ENCODE measurements at regions not wholly inside any gene's neighbourhood (a gene's known extent, or its start where the extent isn't known, plus 50 kb on each side); places are given as distances from the start of the nearest gene placed in this dataset.

GRCh38 chr6:1473166-1473565 is 83.8 kb downstream of the FOXF2 start:
- Histone ChIP-seq H2BK15ac (ENCODE audit: low read depth, poor library complexity, severe bottlenecking) (no peak overlapping the region), H3K4me3 (ENCODE audit: insufficient read depth in 1 of 2, low read depth in 1 of 2, low read length in 2 of 2) (no peak overlapping the region), H3K4me2 (ENCODE audit: low read length, poor library complexity, severe bottlenecking) (no peak overlapping the region), H3K36me3 (ENCODE audit: control insufficient read depth in 1 of 2, insufficient read depth in 2 of 2, low read depth in 1 of 2, low read length in 2 of 2) (no peaks in the 10 kb centered on the region), H3K4me1 (ENCODE audit: control insufficient read depth, insufficient read depth, low read depth, low read length) (no peaks in the 10 kb centered on the region), H3K9ac (ENCODE audit: low read length) (no peak overlapping the region), H4K8ac (ENCODE audit: low read length) (no peak overlapping the region), H3K23ac (ENCODE audit: low read length in 2 of 2) (no peak overlapping the region), H2BK5ac (ENCODE audit: low read depth, low read length, poor library complexity, severe bottlenecking) (no peak overlapping the region), H3K27ac (ENCODE audit: low read length, poor library complexity, severe bottlenecking) (no peak overlapping the region), H4K91ac (ENCODE audit: low read length) (no peak overlapping the region), H3K79me1 (replicated peaks; ENCODE audit: low read length, poor library complexity, severe bottlenecking) (no peaks in the 10 kb centered on the region), H3K4ac (ENCODE audit: low read depth in 1 of 2, low read length in 2 of 2) (no peak overlapping the region), H2BK120ac (ENCODE audit: low read depth, low read length) (no peak overlapping the region), H2BK12ac (ENCODE audit: low read length in 2 of 2) (no peak overlapping the region), H3K9me3 (ENCODE audit: control insufficient read depth, low read length) (no peaks in the 10 kb centered on the region), H3K18ac (ENCODE audit: low read depth in 1 of 2, low read length in 2 of 2) (no peak overlapping the region), H3K27me3 (ENCODE audit: control insufficient read depth in 1 of 2, insufficient read depth in 1 of 2, low read length in 2 of 2) (no peaks in the 10 kb centered on the region), H3K14ac (ENCODE audit: low read length in 2 of 2) (no peak overlapping the region), H2AFZ (ENCODE audit: low read depth, low read length) (no peak overlapping the region), H2AK5ac (ENCODE audit: low read length, severe bottlenecking) (no peak overlapping the region)
- WGBS = 41% methylated on average over 8 of the region's 8 CpGs
- DNase-seq = no peak

GRCh38 chr6:1473598-1473997 is 84.2 kb downstream of the FOXF2 start:
- H2BK12ac ChIP-seq (ENCODE audit: low read length in 2 of 2) = no peak overlapping the region
- no peak overlapping the region for H2AK5ac ChIP-seq (ENCODE audit: low read length, severe bottlenecking)
- DNase-seq = no peak
- H3K4me1 ChIP-seq (ENCODE audit: control insufficient read depth, insufficient read depth, low read depth, low read length) = peaks cover under 1% of the 10 kb centered on the region
- H3K27me3 ChIP-seq (ENCODE audit: control insufficient read depth in 1 of 2, insufficient read depth in 1 of 2, low read length in 2 of 2) = no peaks in the 10 kb centered on the region
- H4K91ac ChIP-seq (ENCODE audit: low read length) = no peak overlapping the region
- H3K4ac ChIP-seq (ENCODE audit: low read depth in 1 of 2, low read length in 2 of 2) = no peak overlapping the region
- H3K27ac ChIP-seq (ENCODE audit: low read length, poor library complexity, severe bottlenecking) = no peak overlapping the region
- no peaks in the 10 kb centered on the region for H3K79me1 ChIP-seq (replicated peaks; ENCODE audit: low read length, poor library complexity, severe bottlenecking)
- no peak overlapping the region for H3K23ac ChIP-seq (ENCODE audit: low read length in 2 of 2)
- H3K4me3 ChIP-seq (ENCODE audit: insufficient read depth in 1 of 2, low read depth in 1 of 2, low read length in 2 of 2) = no peak overlapping the region
- H3K9ac ChIP-seq (ENCODE audit: low read length) = no peak overlapping the region
- no peak overlapping the region for H3K14ac ChIP-seq (ENCODE audit: low read length in 2 of 2)
- H3K18ac ChIP-seq (ENCODE audit: low read depth in 1 of 2, low read length in 2 of 2) = no peak overlapping the region
- no peak overlapping the region for H2AFZ ChIP-seq (ENCODE audit: low read depth, low read length)
- no peak overlapping the region for H2BK5ac ChIP-seq (ENCODE audit: low read depth, low read length, poor library complexity, severe bottlenecking)
- H3K9me3 ChIP-seq (ENCODE audit: control insufficient read depth, low read length) = no peaks in the 10 kb centered on the region
- H4K8ac ChIP-seq (ENCODE audit: low read length) = no peak overlapping the region
- no CpG with 5 or more reads among the region's 1 CpG for WGBS
- no peaks in the 10 kb centered on the region for H3K36me3 ChIP-seq (ENCODE audit: control insufficient read depth in 1 of 2, insufficient read depth in 2 of 2, low read depth in 1 of 2, low read length in 2 of 2)
- H2BK15ac ChIP-seq (ENCODE audit: low read depth, poor library complexity, severe bottlenecking) = no peak overlapping the region
- H3K4me2 ChIP-seq (ENCODE audit: low read length, poor library complexity, severe bottlenecking) = no peak overlapping the region
- H2BK120ac ChIP-seq (ENCODE audit: low read depth, low read length) = no peak overlapping the region

GRCh38 chr6:1474205-1474604 is 84.8 kb downstream of the FOXF2 start:
- H2AFZ ChIP-seq (ENCODE audit: low read depth, low read length) = no peak overlapping the region
- no peak overlapping the region for H4K91ac ChIP-seq (ENCODE audit: low read length)
- H3K9ac ChIP-seq (ENCODE audit: low read length) = no peak overlapping the region
- H3K27me3 ChIP-seq (ENCODE audit: control insufficient read depth in 1 of 2, insufficient read depth in 1 of 2, low read length in 2 of 2) = no peaks in the 10 kb centered on the region
- H3K4me1 ChIP-seq (ENCODE audit: control insufficient read depth, insufficient read depth, low read depth, low read length) = peaks cover 2% of the 10 kb centered on the region
- no peak overlapping the region for H2BK15ac ChIP-seq (ENCODE audit: low read depth, poor library complexity, severe bottlenecking)
- 58% methylated on average over 2 of the region's 4 CpGs for WGBS
- H3K18ac ChIP-seq (ENCODE audit: low read depth in 1 of 2, low read length in 2 of 2) = no peak overlapping the region
- H2BK120ac ChIP-seq (ENCODE audit: low read depth, low read length) = no peak overlapping the region
- H3K23ac ChIP-seq (ENCODE audit: low read length in 2 of 2) = no peak overlapping the region
- H3K4me2 ChIP-seq (ENCODE audit: low read length, poor library complexity, severe bottlenecking) = no peak overlapping the region
- no peak overlapping the region for H3K14ac ChIP-seq (ENCODE audit: low read length in 2 of 2)
- H2BK5ac ChIP-seq (ENCODE audit: low read depth, low read length, poor library complexity, severe bottlenecking) = no peak overlapping the region
- H3K4me3 ChIP-seq (ENCODE audit: insufficient read depth in 1 of 2, low read depth in 1 of 2, low read length in 2 of 2) = no peak overlapping the region
- no peak overlapping the region for H3K27ac ChIP-seq (ENCODE audit: low read length, poor library complexity, severe bottlenecking)
- H2AK5ac ChIP-seq (ENCODE audit: low read length, severe bottlenecking) = no peak overlapping the region
- no peak overlapping the region for H4K8ac ChIP-seq (ENCODE audit: low read length)
- H3K9me3 ChIP-seq (ENCODE audit: control insufficient read depth, low read length) = no peaks in the 10 kb centered on the region
- no peaks in the 10 kb centered on the region for H3K36me3 ChIP-seq (ENCODE audit: control insufficient read depth in 1 of 2, insufficient read depth in 2 of 2, low read depth in 1 of 2, low read length in 2 of 2)
- H3K79me1 ChIP-seq (replicated peaks; ENCODE audit: low read length, poor library complexity, severe bottlenecking) = no peaks in the 10 kb centered on the region
- no peak overlapping the region for H3K4ac ChIP-seq (ENCODE audit: low read depth in 1 of 2, low read length in 2 of 2)
- H2BK12ac ChIP-seq (ENCODE audit: low read length in 2 of 2) = no peak overlapping the region
- DNase-seq = no peak

DNA sequence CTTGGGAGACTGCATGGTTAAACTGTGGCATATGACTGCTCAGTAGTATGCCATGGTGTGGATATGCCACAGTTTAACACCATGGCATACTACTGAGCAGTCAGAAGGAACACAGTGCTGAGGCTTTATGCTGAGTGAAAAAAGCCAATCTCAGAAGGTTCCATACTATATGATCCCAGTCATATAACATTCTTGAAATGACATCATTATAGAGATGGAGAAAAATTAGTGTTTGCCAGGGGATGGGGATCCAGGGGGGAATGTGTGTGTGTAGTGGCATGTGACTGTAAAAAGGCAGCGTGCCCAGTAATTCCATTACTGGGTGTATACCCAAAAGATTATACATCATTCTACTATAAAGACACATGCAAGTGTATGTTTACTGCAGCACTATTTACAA is 85.8 kb downstream of the FOXF2 start:
- WGBS = no CpG with 5 or more reads among the region's 1 CpG
- Histone ChIP-seq H2BK5ac (ENCODE audit: low read depth, low read length, poor library complexity, severe bottlenecking) (no peak overlapping the region), H4K8ac (ENCODE audit: low read length) (no peak overlapping the region), H3K27me3 (ENCODE audit: control insufficient read depth in 1 of 2, insufficient read depth in 1 of 2, low read length in 2 of 2) (no peaks in the 10 kb centered on the region), H3K36me3 (ENCODE audit: control insufficient read depth in 1 of 2, insufficient read depth in 2 of 2, low read depth in 1 of 2, low read length in 2 of 2) (no peaks in the 10 kb centered on the region), H2AFZ (ENCODE audit: low read depth, low read length) (no peak overlapping the region), H4K91ac (ENCODE audit: low read length) (no peak overlapping the region), H2AK5ac (ENCODE audit: low read length, severe bottlenecking) (no peak overlapping the region), H3K23ac (ENCODE audit: low read length in 2 of 2) (no peak overlapping the region), H2BK15ac (ENCODE audit: low read depth, poor library complexity, severe bottlenecking) (no peak overlapping the region), H3K79me1 (replicated peaks; ENCODE audit: low read length, poor library complexity, severe bottlenecking) (no peaks in the 10 kb centered on the region), H3K9ac (ENCODE audit: low read length) (no peak overlapping the region), H3K27ac (ENCODE audit: low read length, poor library complexity, severe bottlenecking) (no peak overlapping the region), H3K4me3 (ENCODE audit: insufficient read depth in 1 of 2, low read depth in 1 of 2, low read length in 2 of 2) (no peak overlapping the region), H3K18ac (ENCODE audit: low read depth in 1 of 2, low read length in 2 of 2) (no peak overlapping the region), H3K4me1 (ENCODE audit: control insufficient read depth, insufficient read depth, low read depth, low read length) (peaks cover 3% of the 10 kb centered on the region), H3K4me2 (ENCODE audit: low read length, poor library complexity, severe bottlenecking) (no peak overlapping the region), H2BK12ac (ENCODE audit: low read length in 2 of 2) (no peak overlapping the region), H2BK120ac (ENCODE audit: low read depth, low read length) (no peak overlapping the region), H3K14ac (ENCODE audit: low read length in 2 of 2) (no peak overlapping the region), H3K4ac (ENCODE audit: low read depth in 1 of 2, low read length in 2 of 2) (no peak overlapping the region), H3K9me3 (ENCODE audit: control insufficient read depth, low read length) (no peaks in the 10 kb centered on the region)
- no peak for DNase-seq

Measured in mesenchymal stem cell (in vitro differentiated cells and primary cell).